ENCODE measurements at regions not wholly inside any gene's neighbourhood (a gene's known extent, or its start where the extent isn't known, plus 50 kb on each side); places are given as distances from the start of the nearest gene placed in this dataset.
A peak's percentile ranks its signal among the peaks of the same experiment; 100 is the strongest.

DNA sequence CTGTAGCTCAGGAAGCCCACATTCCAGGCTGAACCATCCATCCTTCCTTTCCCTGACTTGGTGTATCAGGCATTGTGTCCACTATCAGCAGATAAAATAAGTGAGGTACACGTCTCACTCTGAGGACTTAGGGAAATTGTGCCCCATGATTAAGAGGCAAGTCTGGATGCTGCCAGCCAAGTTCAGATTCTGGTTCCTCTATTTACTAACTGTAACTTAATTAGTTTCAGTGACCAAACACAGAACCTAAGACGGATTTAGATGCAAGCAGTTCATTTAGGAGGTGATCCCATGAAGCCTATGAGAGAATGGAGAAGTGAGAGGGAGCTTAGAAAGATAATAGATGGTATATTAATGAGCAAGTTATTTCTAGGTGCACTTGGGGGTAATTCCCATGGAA lies 56.6 kb upstream of the PACRGL start:
- no peaks in the 10 kb centered on the region for H3K36me3 ChIP-seq
- no peaks in the 10 kb centered on the region for H3K27me3 ChIP-seq
- no peak overlapping the region for H3K4me3 ChIP-seq
- H3K27ac ChIP-seq: no peak overlapping the region
- H3K4me1 ChIP-seq: no peaks in the 10 kb centered on the region
- H3K9me3 ChIP-seq: no peaks in the 10 kb centered on the region
- TF ChIP-seq, protein P1, sequence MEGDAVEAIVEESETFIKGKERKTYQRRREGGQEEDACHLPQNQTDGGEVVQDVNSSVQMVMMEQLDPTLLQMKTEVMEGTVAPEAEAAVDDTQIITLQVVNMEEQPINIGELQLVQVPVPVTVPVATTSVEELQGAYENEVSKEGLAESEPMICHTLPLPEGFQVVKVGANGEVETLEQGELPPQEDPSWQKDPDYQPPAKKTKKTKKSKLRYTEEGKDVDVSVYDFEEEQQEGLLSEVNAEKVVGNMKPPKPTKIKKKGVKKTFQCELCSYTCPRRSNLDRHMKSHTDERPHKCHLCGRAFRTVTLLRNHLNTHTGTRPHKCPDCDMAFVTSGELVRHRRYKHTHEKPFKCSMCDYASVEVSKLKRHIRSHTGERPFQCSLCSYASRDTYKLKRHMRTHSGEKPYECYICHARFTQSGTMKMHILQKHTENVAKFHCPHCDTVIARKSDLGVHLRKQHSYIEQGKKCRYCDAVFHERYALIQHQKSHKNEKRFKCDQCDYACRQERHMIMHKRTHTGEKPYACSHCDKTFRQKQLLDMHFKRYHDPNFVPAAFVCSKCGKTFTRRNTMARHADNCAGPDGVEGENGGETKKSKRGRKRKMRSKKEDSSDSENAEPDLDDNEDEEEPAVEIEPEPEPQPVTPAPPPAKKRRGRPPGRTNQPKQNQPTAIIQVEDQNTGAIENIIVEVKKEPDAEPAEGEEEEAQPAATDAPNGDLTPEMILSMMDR (IDR thresholded peaks at IDR 0.05): no peak
- ATAC-seq (no peak), DNase-seq (no peak)
- intact Hi-C loops (cut with DNase I): no loop called here

DNA sequence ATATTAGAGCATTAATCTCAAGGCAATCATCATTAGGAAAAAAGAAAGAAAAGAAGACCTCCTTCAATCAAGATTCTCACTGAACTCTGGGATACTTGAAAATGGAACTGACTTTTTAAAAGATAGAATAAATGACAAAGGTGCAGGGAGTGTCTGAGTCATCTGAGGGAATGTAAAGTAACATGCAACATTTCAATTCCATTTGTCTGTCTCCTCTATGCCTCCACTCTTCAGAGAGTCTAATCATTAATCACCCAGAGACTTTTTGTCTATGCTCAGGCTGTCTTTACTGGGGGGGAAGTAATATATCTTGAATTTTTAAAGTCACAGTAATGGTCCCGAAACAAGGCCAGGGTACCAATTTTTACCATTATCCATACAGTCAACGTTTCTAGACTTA lies 55.0 kb upstream of the PACRGL start:
- H3K27ac ChIP-seq: no peak overlapping the region
- ATAC-seq (no peak), DNase-seq (no peak)
- no peaks in the 10 kb centered on the region for H3K4me1 ChIP-seq
- no peak overlapping the region for H3K4me3 ChIP-seq
- intact Hi-C loops (cut with DNase I): no loop called here
- H3K36me3 ChIP-seq: no peaks in the 10 kb centered on the region
- H3K9me3 ChIP-seq: no peaks in the 10 kb centered on the region
- TF ChIP-seq, protein P1 (IDR thresholded peaks at IDR 0.05): no peak
- no peaks in the 10 kb centered on the region for H3K27me3 ChIP-seq

DNA sequence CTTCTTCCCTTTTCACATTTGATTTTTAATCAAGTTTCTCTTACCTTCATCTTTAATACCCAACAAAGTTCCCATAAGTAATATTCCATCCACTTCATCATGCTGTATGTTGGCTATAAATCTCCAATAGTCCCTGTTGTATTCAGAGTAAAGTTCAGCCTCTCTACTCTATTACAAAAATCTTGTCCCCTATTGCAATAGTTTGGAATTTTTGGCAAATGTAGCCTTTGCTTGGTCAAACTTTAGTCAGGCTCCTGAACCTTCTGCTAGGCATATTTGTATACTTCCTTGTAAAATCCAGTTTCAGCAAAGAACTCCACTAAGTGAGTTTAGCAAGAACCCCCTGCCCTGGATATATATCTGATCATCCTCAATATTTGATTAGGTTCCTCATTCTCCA lies 54.0 kb upstream of the PACRGL start:
- TF ChIP-seq, protein P1 (IDR thresholded peaks at IDR 0.05): no peak
- DNase-seq (no peak), ATAC-seq (no peak)
- H3K4me3 ChIP-seq: no peak overlapping the region
- H3K27ac ChIP-seq: no peak overlapping the region
- intact Hi-C loops (cut with DNase I): no loop called here
- H3K36me3 ChIP-seq: no peaks in the 10 kb centered on the region
- H3K4me1 ChIP-seq: no peaks in the 10 kb centered on the region
- no peaks in the 10 kb centered on the region for H3K9me3 ChIP-seq
- no peaks in the 10 kb centered on the region for H3K27me3 ChIP-seq

Small RNA genes lying in the stretch of these regions (microRNA-seq; reads per million reads assigned to microRNA genes)
- 61.9 reads per million, percentile 59 among the genes with 10 or more reads in this experiment for gene MIR218-1 (ENCODE audit: borderline microRNAs expressed)
